Subcutaneous abdominal adipose tissue (tissue), 5 donors: ENCODE measurements at regions not wholly inside any gene's neighbourhood (a gene's known extent, or its start where the extent isn't known, plus 50 kb on each side); places are given as distances from the start of the nearest gene placed in this dataset.

Experiments
- H3K27ac ChIP-seq: one replicate; pipeline ENCODE4 v1.7.0; 2013; ENCODE audit warnings: low read depth, mild to moderate bottlenecking, inconsistent platforms, low read length, moderate library complexity
- H3K27me3 ChIP-seq, 5 donors: one replicate each; pipeline ENCODE4 v1.7.0; 2013; ENCODE audit warnings: low read length in 5 of 5, inconsistent platforms in 1 of 5; ENCODE audit not compliant: control insufficient read depth in 5 of 5, insufficient read depth in 4 of 5
- H3K36me3 ChIP-seq, 5 donors: one replicate each; pipeline ENCODE4 v1.7.0; 2013; ENCODE audit warnings: low read length in 5 of 5; ENCODE audit not compliant: control insufficient read depth in 5 of 5, insufficient read depth in 5 of 5
- H3K4me1 ChIP-seq, 5 donors: one replicate each; pipeline ENCODE4 v1.7.0; 2013; ENCODE audit warnings: low read length in 5 of 5, mild to moderate bottlenecking in 3 of 5, moderate library complexity in 1 of 5; ENCODE audit not compliant: control insufficient read depth in 5 of 5, insufficient read depth in 5 of 5
- H3K4me3 ChIP-seq, 5 donors: one replicate each; pipeline ENCODE4 v1.7.0; 2013; ENCODE audit warnings: low read length in 5 of 5, low read depth in 1 of 5
- H3K9ac ChIP-seq, 5 donors: one replicate each; pipeline ENCODE4 v1.7.0; 2013; ENCODE audit warnings: low read length in 5 of 5, mild to moderate bottlenecking in 4 of 5, moderate library complexity in 3 of 5
- H3K9me3 ChIP-seq, 5 donors: one replicate each; pipeline ENCODE4 v1.7.0; 2013; ENCODE audit warnings: low read length in 5 of 5; ENCODE audit not compliant: control insufficient read depth in 5 of 5
- donor health status: healthy.
- donor health status: healthy.
- donor health status: healthy.
- donor health status: healthy.
- donor health status: healthy.

DNA sequence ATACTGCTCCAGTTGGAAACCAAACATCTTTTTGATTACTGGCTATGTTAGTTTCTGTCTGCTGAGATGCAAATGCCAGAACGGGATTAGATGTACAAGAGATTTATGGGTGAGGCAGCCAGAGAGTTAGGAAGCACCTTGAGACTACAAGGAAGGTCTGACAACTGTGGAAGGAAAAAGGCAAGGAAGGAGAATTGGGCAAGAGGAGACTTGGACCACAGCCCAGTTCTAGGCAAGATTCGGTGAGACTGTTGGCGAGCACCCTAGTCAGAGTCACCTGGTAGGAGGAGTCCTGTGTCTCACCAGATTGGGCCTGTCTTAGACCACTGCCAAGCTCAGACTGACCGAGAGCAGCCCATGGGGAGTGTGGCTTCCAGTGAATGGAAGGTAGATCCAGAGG is 91.8 kb upstream of the F13A1 start:
- H3K4me1 ChIP-seq = peaks cover 0 to 19% (median 13%) of the 10 kb centered on the region in 5 donors

GRCh38 chr6:6412700-6413099 is 92.2 kb upstream of the F13A1 start:
- Histone ChIP-seq H3K4me3 (no peak overlapping the region), H3K27me3 (no peaks in the 10 kb centered on the region), H3K27ac (no peak overlapping the region), H3K36me3 (no peaks in the 10 kb centered on the region), H3K9me3 (no peaks in the 10 kb centered on the region), H3K9ac (no peak overlapping the region), H3K4me1 (peaks cover 0 to 18% (median 10%) of the 10 kb centered on the region in 5 donors)

More for the DNA sequence above, 91.8 kb upstream of the F13A1 start:
- Histone ChIP-seq H3K36me3 (no peaks in the 10 kb centered on the region), H3K9ac (no peak overlapping the region), H3K4me3 (no peak overlapping the region), H3K9me3 (no peaks in the 10 kb centered on the region), H3K27me3 (no peaks in the 10 kb centered on the region), H3K27ac (no peak overlapping the region)

GRCh38 chr6:6414931-6415330 is 94.5 kb upstream of the F13A1 start:
- Histone ChIP-seq H3K4me1 (peaks cover 0 to 10% (median 8%) of the 10 kb centered on the region in 5 donors), H3K4me3 (no peak overlapping the region), H3K9ac (no peak overlapping the region), H3K27ac (no peak overlapping the region), H3K27me3 (no peaks in the 10 kb centered on the region), H3K9me3 (no peaks in the 10 kb centered on the region), H3K36me3 (no peaks in the 10 kb centered on the region)

- H3K9me3 ChIP-seq = no peaks in the 10 kb centered on the region
- no peaks in the 10 kb centered on the region for H3K36me3 ChIP-seq
- H3K4me3 ChIP-seq = no peak overlapping the region
- H3K27me3 ChIP-seq = no peaks in the 10 kb centered on the region
- H3K4me1 ChIP-seq = peaks cover 0 to 2% (median 0%) of the 10 kb centered on the region in 5 donors
- no peak overlapping the region for H3K27ac ChIP-seq
- no peak overlapping the region for H3K9ac ChIP-seq
Observed at GRCh38 chr6:6417475-6417874, 97.0 kb upstream of the F13A1 start.

- Histone ChIP-seq H3K9ac (no peak overlapping the region), H3K9me3 (peaks cover 0 to 3% (median 0%) of the 10 kb centered on the region in 5 donors), H3K4me1 (no peaks in the 10 kb centered on the region), H3K27ac (no peak overlapping the region), H3K36me3 (no peaks in the 10 kb centered on the region), H3K27me3 (no peaks in the 10 kb centered on the region), H3K4me3 (no peak overlapping the region)
Observed at GRCh38 chr6:6418421-6418820, 98.0 kb upstream of the F13A1 start.

DNA sequence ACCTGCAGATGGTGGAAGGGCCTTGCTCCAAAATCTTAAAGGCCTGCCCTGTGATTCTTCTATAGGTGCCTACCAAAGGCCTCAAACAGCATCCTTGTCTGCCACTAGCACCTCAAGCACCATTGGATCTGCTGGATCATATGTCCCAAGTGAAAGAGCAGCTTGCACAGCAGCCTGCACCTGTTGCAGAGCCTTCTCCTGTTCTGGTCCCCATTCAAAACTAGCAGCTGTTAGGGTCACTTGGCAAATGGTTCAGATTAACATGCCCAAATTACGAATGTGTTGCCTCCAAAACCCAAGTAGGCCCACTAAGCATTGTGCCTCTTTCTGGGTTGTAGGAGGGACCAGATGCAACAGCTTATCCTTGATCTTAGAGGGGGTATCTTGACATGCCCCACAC is 99.6 kb upstream of the F13A1 start:
- H3K27ac ChIP-seq = no peak overlapping the region
- H3K36me3 ChIP-seq = no peaks in the 10 kb centered on the region
- no peak overlapping the region for H3K9ac ChIP-seq
- H3K9me3 ChIP-seq = peaks cover 0 to 3% (median 0%) of the 10 kb centered on the region in 5 donors
- no peak overlapping the region for H3K4me3 ChIP-seq
- H3K27me3 ChIP-seq = no peaks in the 10 kb centered on the region
- H3K4me1 ChIP-seq = no peaks in the 10 kb centered on the region

DNA sequence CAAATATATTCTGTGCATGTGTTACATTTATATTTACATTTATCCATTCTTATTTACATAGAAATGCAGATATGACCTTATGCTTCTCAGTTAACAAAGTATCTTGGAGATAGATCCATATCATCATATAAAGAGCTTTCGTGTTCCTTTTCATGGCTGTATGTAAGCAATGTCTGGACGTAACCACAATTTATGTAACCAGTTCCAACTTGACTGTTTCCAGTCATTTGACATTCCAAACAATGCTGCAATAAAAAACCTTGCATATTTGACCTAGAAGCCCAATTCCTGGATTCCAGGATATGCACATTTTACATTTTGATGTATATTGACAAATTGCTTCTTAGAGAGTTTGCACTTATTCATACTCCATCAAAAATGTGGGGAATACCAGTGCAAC is 113.7 kb upstream of the F13A1 start:
- Histone ChIP-seq H3K27ac (no peak overlapping the region), H3K9me3 (no peaks in the 10 kb centered on the region), H3K9ac (no peak overlapping the region), H3K36me3 (no peaks in the 10 kb centered on the region), H3K4me3 (no peak overlapping the region), H3K27me3 (no peaks in the 10 kb centered on the region), H3K4me1 (no peaks in the 10 kb centered on the region)

DNA sequence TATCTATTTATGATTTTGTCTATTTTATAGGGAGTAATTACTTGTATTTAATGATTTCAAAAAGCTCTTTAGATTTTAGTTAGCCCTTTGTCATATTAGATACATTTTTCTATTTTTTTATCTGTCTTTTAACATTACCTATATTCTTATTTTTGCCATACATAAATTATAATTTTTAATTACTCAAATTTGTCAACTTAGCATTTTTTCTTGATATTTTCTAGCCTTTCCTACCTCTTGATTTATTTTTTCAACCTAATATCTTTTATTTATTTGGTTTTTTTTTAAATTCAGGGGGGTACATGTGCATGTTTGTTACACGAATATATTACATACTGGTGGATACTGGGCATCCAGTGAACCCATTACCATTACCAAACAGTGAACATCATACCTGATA is 114.3 kb upstream of the F13A1 start:
- no peak overlapping the region for H3K4me3 ChIP-seq

GRCh38 chr6:6436366-6436765 is 115.9 kb upstream of the F13A1 start:
- Histone ChIP-seq H3K4me1 (peaks cover 0 to 8% (median 0%) of the 10 kb centered on the region in 5 donors), H3K27me3 (no peaks in the 10 kb centered on the region), H3K9ac (no peak overlapping the region), H3K9me3 (no peaks in the 10 kb centered on the region), H3K4me3 (no peak overlapping the region), H3K27ac (no peak overlapping the region), H3K36me3 (no peaks in the 10 kb centered on the region)

More for the DNA sequence above, 114.3 kb upstream of the F13A1 start:
- Histone ChIP-seq H3K9ac (no peak overlapping the region), H3K36me3 (no peaks in the 10 kb centered on the region), H3K27me3 (no peaks in the 10 kb centered on the region), H3K27ac (no peak overlapping the region), H3K9me3 (no peaks in the 10 kb centered on the region), H3K4me1 (peaks cover 0 to 3% (median 0%) of the 10 kb centered on the region in 5 donors)

DNA sequence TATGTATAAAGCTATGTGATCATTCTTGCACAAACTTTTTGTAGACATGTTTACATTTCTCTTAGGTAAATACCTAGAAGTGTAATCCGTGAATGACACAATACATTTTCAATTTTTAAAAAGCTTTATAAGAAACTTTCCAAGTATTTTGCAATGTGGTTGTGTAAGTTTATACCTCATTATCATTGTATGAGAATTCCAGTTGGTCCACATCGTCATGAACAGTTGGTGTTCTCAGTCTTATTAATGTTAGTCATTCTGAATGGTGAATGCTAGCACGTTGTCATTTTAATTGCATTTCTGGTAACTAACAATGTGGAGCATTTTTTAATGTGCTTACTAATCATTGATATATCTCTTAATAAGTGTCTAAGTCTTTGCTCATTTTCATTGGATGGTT is 116.5 kb upstream of the F13A1 start:
- H3K4me3 ChIP-seq = no peak overlapping the region
- no peak overlapping the region for H3K27ac ChIP-seq
- no peaks in the 10 kb centered on the region for H3K36me3 ChIP-seq
- peaks cover 0 to 8% (median 0%) of the 10 kb centered on the region in 5 donors for H3K4me1 ChIP-seq
- H3K9me3 ChIP-seq = no peaks in the 10 kb centered on the region
- H3K27me3 ChIP-seq = no peaks in the 10 kb centered on the region
- H3K9ac ChIP-seq = no peak overlapping the region

DNA sequence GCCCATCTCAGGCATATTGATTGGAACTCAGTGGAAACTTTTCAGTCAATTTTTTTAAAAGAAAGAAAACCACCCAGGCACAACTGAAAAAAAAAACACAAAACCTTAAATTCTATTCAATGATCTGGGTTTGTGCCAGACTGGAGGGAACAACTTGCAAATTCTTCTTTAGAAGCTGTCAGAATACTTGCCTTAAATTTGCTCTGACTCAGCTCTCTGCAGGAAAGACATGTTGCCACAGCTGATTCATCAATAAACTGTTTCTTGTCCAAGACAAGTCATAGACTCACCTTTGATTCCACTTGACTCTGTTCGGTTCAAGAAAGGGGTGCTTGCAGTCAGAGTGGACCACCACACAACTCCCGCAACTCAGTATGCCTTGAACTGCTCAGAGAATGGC is 117.8 kb upstream of the F13A1 start:
- H3K4me3 ChIP-seq = no peak overlapping the region
- H3K27ac ChIP-seq = no peak overlapping the region
- H3K27me3 ChIP-seq = no peaks in the 10 kb centered on the region
- H3K36me3 ChIP-seq = no peaks in the 10 kb centered on the region
- H3K4me1 ChIP-seq = peaks cover 0 to 8% (median 0%) of the 10 kb centered on the region in 5 donors
- H3K9me3 ChIP-seq = no peaks in the 10 kb centered on the region
- H3K9ac ChIP-seq = no peak overlapping the region
